ENCODE measurements at regions not wholly inside any gene's neighbourhood (a gene's known extent, or its start where the extent isn't known, plus 50 kb on each side); places are given as distances from the start of the nearest gene placed in this dataset.

DNA sequence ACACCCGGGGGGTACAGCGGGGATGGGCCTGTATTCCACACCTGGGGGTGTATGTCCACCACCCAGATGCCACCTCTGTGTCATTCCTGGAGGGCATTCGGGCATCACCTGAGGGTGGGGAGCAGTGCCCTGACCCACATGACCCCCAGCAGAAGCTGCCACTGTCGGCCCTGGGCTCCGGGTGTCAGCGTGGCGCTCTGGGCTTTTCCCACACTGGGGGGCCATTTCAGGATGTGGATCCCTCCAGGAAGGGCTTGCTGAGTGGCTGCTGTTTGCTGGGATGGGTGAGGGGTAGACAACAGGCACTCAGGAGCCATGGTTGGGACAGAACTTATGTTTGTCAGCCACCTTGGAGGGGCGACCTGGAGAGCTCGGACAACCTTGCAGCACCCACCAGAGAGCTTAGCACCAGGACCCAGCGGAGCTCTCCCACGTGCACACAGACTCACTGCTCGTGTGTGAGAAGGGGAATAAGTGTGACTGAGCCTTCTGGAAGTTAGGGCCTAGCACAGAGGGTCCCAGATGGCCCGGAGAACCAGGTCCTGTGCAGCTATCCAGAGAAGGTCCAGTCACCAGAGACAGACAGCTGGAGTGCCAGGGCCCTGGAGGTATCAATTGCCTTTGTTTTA, 102.7 kb downstream of the METRNL start:
- ChIA-PET POLR2A (ENCODE audit: partially characterized antibody) (no interaction called here), CTCF (ENCODE audit: partially characterized antibody) (interaction anchor here (0.8 to 1.7 kb wide), 2 partner anchors 15 to 49 kb away, joined by 3 to 4 read pairs; no protein-coding TSS in a partner anchor)
- no peak overlapping the region for H4K5ac ChIP-seq (ENCODE audit: insufficient read length, low read depth, low read length)
- H3K4me2 ChIP-seq (ENCODE audit: insufficient read depth in 1 of 2, low read depth in 2 of 2, low read length in 2 of 2) = no peak overlapping the region
- no peak overlapping the region for H3K4ac ChIP-seq (replicated peaks; ENCODE audit: insufficient read length, low read depth, low read length)
- no peaks in the 10 kb centered on the region for H3K36me3 ChIP-seq (ENCODE audit: control insufficient read depth in 2 of 4, insufficient read depth in 4 of 4, low read length in 3 of 4)
- H4K20me1 ChIP-seq (replicated peaks in 1 of 2; ENCODE audit: control insufficient read depth in 1 of 2, insufficient read depth in 2 of 2, low read length in 2 of 2) = no peaks in the 10 kb centered on the region
- H2AFZ ChIP-seq (ENCODE audit: low read length) = no peak overlapping the region
- H3K79me1 ChIP-seq (ENCODE audit: low read depth, low read length) = no peaks in the 10 kb centered on the region
- no peak overlapping the region for H4K8ac ChIP-seq (ENCODE audit: extremely low read depth, insufficient read depth, low read length)
- H3K9ac ChIP-seq (replicated peaks in 1 of 4; ENCODE audit: extremely low read depth in 1 of 4, low read depth in 3 of 4, low read length in 3 of 4) = no peak overlapping the region
- no peak overlapping the region for H4K91ac ChIP-seq (replicated peaks; ENCODE audit: insufficient read length, low read length)
- no peaks in the 10 kb centered on the region for H3K23me2 ChIP-seq (ENCODE audit: low read depth, low read length)
- no peaks in the 10 kb centered on the region for H3K79me2 ChIP-seq (ENCODE audit: control insufficient read depth in 1 of 2, insufficient read depth in 2 of 2, low read length in 2 of 2)
- H3K27me3 ChIP-seq (replicated peaks in 1 of 4; ENCODE audit: control insufficient read depth in 3 of 4, extremely low read depth in 1 of 4, insufficient read depth in 3 of 4, low read length in 3 of 4) = no peaks in the 10 kb centered on the region; a peak in 2 of 7 replicates
- no peak overlapping the region for H2BK20ac ChIP-seq (ENCODE audit: low read length)
- FAIRE-seq = no peak
- H3K4me3 ChIP-seq (ENCODE audit: extremely low read depth in 1 of 4, insufficient read depth in 2 of 4, low read depth in 3 of 4, low read length in 4 of 4) = no peak overlapping the region
- no peak overlapping the region for H2BK15ac ChIP-seq (ENCODE audit: low read length)
- no peak overlapping the region for H2BK5ac ChIP-seq (ENCODE audit: low read depth, low read length)
- peaks cover 70 to 89% of the 10 kb centered on the region in 2 experiments for H3K9me3 ChIP-seq (ENCODE audit: insufficient read depth in 2 of 2, low read depth in 1 of 2, low read length in 1 of 2)
- H2BK120ac ChIP-seq (replicated peaks; ENCODE audit: low read depth, low read length) = no peak overlapping the region
- no peak overlapping the region for H2AK5ac ChIP-seq (ENCODE audit: low read depth, low read length)
- H3K23ac ChIP-seq (ENCODE audit: insufficient read length) = no peak overlapping the region
- WGBS, 2 experiments (ENCODE audit: extremely low coverage in 1 of 2, insufficient coverage in 1 of 2, insufficient read length in 1 of 2, insufficient replicate concordance in 2 of 2, low coverage in 1 of 2, low lambda C conversion rate in 2 of 2, missing lambda C conversion rate in 1 of 2) = 82% methylated on average over 11 of the region's 13 CpGs; no CpG with 5 or more reads in 1 of the 2 experiments
- peak in 1 of 2 experiments; percentile 39 for DNase-seq (ENCODE audit: low read depth in 1 of 2, low spot score in 2 of 2)
- H3K18ac ChIP-seq (ENCODE audit: extremely low read depth, low read length) = no peak overlapping the region
- H3K4me1 ChIP-seq (replicated peaks in 1 of 4; ENCODE audit: control insufficient read depth in 3 of 4, insufficient read depth in 4 of 4, low read length in 3 of 4) = no peaks in the 10 kb centered on the region
- H3K56ac ChIP-seq (replicated peaks; ENCODE audit: insufficient read length, low read depth, low read length) = no peak overlapping the region
- H3K27ac ChIP-seq (ENCODE audit: low read depth, low read length) = no peak overlapping the region
- H2BK12ac ChIP-seq (ENCODE audit: low read depth, low read length) = no peak overlapping the region
- no peak overlapping the region for H3K14ac ChIP-seq (ENCODE audit: insufficient read length)
- TF ChIP-seq NRF1 (IDR thresholded peaks at IDR 0.05; ENCODE audit: low read depth, low read length) (no peak), GTF2F1 (IDR thresholded peaks at IDR 0.05; ENCODE audit: borderline replicate concordance, low read depth, low read length) (no peak), KDM5A (IDR thresholded peaks at IDR 0.05; ENCODE audit: low read length) (no peak), MAFK (IDR thresholded peaks at IDR 0.05; ENCODE audit: low read depth, low read length) (no peak), HDAC6 (IDR thresholded peaks at IDR 0.05; ENCODE audit: low read depth, low read length) (no peak), CTBP2 (IDR thresholded peaks at IDR 0.05; ENCODE audit: borderline replicate concordance, insufficient read depth, insufficient read length, low read length) (no peak), NANOG (IDR thresholded peaks at IDR 0.05; ENCODE audit: insufficient read depth, low read depth, low read length, poor library complexity, severe bottlenecking) (no peak)
- TF ChIP-seq, protein P1, sequence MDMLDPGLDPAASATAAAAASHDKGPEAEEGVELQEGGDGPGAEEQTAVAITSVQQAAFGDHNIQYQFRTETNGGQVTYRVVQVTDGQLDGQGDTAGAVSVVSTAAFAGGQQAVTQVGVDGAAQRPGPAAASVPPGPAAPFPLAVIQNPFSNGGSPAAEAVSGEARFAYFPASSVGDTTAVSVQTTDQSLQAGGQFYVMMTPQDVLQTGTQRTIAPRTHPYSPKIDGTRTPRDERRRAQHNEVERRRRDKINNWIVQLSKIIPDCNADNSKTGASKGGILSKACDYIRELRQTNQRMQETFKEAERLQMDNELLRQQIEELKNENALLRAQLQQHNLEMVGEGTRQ (IDR thresholded peaks at IDR 0.05; ENCODE audit: low read length) = no peak
- TF ChIP-seq, protein P2, sequence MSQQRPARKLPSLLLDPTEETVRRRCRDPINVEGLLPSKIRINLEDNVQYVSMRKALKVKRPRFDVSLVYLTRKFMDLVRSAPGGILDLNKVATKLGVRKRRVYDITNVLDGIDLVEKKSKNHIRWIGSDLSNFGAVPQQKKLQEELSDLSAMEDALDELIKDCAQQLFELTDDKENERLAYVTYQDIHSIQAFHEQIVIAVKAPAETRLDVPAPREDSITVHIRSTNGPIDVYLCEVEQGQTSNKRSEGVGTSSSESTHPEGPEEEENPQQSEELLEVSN (IDR thresholded peaks at IDR 0.05) = no peak
- TF ChIP-seq, protein P3, sequence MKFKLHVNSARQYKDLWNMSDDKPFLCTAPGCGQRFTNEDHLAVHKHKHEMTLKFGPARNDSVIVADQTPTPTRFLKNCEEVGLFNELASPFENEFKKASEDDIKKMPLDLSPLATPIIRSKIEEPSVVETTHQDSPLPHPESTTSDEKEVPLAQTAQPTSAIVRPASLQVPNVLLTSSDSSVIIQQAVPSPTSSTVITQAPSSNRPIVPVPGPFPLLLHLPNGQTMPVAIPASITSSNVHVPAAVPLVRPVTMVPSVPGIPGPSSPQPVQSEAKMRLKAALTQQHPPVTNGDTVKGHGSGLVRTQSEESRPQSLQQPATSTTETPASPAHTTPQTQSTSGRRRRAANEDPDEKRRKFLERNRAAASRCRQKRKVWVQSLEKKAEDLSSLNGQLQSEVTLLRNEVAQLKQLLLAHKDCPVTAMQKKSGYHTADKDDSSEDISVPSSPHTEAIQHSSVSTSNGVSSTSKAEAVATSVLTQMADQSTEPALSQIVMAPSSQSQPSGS (IDR thresholded peaks at IDR 0.05; ENCODE audit: low read length) = no peak
